ENCODE measurements at regions not wholly inside any gene's neighbourhood (a gene's known extent, or its start where the extent isn't known, plus 50 kb on each side); places are given as distances from the start of the nearest gene placed in this dataset.

DNA sequence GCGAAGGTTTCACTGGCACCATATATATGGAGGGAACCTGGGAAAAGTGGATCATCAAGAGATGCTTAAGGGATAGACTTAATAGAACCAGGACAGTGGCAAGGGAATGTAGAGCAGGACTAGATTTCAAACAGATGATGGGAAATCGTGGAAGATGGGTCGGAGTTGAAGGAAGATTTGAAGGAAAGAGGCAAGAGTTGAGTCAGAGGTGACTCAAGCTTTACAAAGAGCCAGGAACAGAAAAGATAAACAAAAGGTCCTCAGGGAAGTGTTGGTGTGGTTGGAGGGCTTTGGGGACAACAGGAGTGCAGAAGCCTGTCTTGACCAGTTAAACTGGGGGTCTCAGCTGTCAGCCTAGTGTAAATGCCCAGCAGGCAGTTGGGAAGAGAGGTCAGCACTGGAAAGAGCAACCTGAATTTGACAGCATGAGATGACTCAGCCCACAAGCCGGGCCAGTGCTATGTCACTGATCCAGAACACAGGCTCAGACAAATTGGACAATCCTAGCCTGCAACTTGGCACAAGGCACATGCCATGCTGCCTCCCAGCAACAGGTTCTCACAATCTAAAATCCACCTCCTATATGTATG, 230.5 kb downstream of the IDS start:
- no peak for DNase-seq (ENCODE audit: low read depth in 2 of 2)

DNA sequence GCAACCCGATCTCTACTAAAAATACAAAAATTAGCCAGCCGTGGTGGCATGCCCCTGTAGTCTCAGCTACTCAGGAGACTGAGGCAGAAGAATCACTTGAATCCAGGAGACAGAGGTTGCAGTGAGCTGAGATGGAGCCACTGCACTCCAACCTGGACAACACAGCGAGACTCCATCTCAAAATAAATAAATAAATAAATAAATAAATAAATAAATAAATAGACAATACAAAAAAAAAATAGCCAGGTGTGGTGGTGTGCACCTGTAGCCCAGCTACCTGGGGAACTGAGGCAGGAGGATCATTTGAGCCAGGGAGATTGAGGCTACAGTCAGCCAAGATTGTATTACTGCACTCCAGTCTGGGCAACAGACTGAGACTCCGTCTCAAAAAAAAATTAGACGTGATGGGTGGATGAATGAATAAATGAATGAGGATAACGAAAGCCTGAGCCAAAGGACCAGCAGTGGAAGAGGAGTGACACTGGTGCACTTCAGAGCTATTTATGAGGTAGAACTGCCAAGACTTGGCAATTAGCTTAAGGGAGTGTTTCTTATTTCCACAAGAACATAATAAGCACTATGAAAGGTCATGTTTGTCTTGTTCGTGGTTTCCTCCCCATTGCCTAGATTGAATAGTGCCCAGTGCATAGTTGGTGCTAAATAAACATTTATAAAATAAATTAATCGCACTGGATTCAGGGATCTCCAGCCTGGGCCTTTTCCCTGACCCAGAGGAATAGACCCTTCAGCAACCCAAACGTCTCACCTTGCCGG, 232.2 kb downstream of the IDS start:
- no peak for DNase-seq (ENCODE audit: low read depth in 2 of 2)

DNA sequence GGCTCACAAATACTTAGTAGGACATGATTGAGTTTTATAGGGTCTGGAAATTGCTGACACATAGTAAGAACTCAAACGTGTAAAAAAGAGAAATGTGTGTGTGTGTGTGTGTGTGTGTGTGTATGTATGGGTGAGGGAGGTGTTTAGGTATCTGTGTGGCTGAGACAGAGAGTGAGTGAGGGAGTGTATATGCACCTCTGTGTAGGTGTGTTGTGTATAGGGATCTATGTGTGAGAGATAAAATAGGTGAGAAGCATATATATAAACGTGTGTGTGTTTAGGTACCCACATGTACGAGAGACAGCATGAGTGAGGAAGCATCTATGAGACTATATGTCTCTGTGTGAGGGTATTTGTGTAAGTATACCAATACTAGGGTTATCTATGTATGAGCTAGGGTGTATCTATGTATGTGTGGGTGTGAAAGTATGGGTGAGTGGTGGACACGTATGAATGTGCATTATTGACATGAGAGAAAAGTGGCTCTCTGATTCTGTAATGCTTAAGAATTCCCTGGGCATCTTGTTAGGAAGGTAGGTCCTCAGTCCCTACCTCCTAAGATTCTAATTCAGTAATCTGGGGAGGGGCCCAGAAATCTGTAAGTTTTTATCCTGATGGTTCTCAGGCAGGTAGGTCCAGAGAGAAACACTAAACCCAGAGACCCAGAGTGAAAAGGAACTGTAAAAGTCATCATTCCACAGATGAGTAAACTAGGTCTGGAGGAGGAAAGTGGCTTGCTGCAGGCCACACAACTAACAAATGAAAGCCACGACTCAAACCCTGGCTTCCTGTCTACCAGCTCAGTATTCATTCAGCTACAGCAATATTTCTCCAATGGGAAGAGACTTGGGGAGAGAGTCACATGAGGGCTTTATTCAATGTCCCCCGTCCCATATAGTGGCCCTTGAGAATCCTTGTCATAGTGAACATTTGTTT, 237.0 kb downstream of the IDS start:
- DNase-seq (ENCODE audit: low read depth in 2 of 2), result no peak

DNA sequence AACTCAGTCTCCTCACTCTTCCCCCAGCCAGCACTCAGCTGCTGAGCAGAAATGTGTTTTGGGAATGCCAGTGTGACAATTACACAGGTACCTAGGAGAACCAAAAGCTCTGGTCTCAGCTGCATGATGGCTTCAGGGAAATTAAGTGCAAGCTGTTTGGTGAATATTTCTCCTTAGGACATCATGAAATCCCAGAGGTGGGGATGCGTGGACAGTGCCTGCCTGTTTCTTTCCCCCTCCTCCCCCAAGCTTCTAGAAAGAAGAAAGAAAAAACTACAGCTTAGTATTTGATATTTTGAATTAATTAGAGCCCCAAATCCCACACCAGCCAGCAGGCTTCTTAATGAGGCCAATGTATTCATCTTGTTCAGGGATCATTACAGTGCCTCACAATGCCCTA, 243.0 kb downstream of the IDS start:
- DNase-seq (ENCODE audit: low read depth in 2 of 2), result no peak

DNA sequence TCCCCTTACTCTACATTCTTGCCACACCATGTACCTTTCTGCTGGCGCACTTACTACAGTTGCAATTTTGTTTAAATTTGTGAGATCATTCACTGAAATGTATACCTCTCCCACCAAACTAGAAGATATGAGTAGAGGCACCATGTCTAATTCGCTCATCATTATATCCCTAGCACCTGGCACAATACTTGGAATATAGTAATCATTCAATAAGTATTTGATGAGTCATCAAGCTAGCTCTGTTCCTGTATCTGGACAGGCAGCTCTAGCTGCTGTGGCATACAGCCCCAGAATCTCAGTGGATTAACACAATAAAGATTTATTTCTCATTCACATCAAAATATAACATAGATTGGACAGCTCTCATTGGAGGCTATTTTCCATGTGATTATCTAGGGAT, 245.9 kb downstream of the IDS start:
- DNase-seq (ENCODE audit: low read depth in 2 of 2), result no peak

DNA sequence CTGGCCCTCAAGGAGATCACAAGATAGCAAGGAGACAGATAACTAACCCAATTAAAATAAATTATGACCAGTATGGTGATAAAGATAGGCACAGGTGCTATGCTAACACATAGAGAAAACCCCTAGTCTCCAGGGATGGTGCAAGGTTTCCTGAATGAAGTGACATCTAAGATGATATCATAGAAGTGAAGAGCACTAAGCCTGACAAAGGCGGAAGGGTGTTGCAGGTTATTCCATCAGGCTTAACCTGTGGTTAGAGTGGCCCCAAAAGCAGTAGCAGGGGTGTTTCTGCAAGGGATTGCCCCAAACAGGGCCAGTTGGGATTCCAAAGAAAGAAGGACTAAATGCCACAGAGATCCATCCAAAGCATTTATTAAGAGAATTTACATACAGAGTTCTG, 249.2 kb downstream of the IDS start:
- DNase-seq (ENCODE audit: low read depth in 2 of 2), result no peak

DNA sequence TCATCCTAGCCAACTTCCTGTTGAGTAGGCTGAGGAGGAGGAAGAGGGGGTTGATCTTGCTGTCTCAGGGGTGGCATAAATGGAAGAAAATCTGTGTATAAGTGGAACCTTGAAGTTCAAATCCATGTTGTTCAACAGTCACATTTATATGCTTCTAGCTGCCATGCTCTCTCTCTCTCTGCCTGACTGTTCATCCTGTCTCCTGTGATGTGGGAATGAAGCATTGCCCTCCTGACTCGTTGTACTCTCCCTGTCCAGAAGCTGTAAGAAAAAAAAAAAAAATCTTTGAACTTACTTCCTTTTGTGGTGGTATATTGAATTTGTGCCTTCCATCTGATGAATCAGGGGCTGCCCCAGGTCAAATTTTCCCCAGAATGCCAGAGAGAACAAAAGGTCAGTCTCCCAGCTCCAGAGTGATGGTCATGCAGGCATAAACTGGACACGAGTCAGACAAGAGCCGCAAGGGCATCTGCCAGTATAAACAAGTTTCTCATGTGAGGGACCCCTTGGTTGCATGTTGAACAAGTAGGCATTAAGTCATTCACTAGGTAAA, 257.0 kb downstream of the IDS start:
- DNase-seq (ENCODE audit: low read depth in 2 of 2), result no peak

DNA sequence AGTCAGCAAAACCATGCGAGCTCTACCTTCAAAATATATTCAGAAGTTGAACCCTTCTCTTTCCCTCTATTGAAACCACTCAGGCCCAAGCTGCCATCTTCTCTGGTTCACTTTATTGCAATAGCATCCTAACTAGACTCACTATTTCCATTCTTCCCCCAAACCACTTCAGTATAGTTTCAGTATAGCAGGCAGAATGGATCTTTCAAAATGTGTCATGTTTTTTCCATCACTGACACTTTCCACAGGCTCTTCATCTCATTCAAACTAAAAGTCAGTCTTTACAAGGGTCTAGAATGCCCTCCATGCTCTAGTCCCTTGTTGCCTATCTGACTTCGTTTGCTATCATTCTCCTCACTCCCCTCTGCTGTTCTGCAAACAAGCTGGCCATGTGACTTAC, 274.4 kb downstream of the IDS start:
- DNase-seq (ENCODE audit: low read depth in 2 of 2), result no peak

DNA sequence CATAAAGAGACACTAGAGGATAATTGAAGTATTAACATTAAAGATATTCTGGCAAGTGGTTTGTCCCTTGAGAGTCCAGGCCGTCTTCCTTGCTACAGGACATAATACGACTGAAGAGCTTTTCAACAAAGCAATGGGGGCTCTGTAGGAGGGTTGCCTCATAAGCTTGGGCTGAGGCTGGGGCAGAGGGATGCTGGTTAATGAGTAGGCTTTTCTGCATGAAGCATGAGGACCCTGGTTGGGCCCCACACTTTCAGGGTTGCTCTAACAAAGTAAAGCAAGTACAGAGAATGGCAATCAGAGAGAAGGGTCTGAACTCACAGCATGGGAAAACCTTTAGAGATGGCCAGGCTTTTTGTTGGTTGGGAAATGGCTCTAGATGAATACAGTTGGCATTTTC, 281.3 kb downstream of the IDS start:
- no peak for DNase-seq (ENCODE audit: low read depth in 2 of 2)

DNA sequence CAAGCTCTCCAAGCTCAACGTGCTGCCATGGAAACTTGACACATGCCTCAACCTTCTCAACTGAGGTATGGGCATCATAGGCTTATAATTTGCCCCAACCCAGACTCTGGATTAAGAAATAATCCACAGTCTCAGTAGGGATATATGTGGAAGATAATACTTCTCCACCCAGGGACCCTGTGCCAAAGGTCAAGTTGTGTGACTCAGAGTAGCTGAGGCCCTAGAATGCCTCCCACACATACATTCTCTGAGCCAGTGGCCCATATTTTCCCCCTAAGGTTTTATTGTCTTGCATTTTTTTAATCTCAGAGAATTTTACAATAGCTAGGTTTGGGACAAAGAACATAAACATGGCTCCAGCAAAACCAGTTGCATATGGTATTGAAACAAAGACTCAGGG, 283.1 kb downstream of the IDS start:
- no peak for DNase-seq (ENCODE audit: low read depth in 2 of 2)

DNA sequence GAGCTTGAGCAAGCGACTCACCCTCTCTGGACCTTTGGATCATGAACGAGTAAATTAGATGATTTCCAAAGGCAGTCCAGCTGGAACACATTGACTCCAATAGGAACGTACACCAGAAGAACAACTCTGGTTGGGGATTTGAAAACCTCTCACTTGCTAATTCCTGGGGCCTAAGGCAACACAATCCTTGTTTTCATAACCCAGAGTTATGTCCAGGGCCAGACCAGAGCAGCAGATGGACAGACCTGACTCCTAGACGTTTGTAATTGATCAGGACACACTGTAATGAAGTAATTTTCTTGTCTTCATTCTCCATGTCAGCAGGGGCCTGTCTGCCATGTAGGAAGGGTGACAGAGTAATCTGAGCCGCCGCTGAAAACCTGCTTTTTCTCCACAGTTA, 283.9 kb downstream of the IDS start:
- no peak for DNase-seq (ENCODE audit: low read depth in 2 of 2)

DNA sequence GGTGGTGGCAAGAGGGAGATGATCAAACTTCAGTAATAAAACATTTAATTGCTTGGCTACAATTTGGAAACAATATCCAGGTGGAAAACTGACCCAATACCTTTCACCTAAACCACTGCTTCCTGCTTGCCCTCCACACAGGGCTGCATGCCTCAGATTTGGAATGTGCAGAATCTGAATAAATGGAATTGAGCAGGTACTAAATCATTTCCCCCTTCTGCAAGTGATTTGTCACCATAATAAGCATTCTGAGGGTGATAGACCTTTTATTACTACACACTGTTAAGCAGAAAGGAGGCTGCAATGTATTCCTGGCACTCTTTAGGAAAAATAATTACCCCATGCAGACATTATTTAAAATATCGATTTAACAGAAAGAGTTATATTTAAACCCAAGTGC, 291.8 kb downstream of the IDS start:
- DNase-seq (ENCODE audit: low read depth in 2 of 2), result no peak

DNA sequence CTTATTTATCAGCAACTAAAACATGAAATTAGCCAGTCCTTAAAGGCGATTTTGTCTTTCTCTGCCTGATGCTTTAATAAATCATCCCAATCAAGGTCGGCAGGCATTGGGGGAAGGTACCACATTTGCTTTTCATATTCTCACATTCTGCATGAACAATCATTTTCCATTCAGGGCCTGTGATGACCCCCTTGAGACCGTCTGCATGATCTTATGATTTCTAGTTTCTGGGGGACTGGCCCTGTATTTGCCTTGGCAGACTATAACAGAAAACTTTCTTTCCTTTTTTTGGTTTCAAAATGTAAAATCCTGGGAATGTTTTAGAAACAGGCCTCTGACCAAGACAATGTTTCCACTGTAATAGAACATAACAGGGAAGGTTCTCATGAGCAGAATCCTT, 296.8 kb downstream of the IDS start:
- no peak for DNase-seq (ENCODE audit: low read depth in 2 of 2)

DNA sequence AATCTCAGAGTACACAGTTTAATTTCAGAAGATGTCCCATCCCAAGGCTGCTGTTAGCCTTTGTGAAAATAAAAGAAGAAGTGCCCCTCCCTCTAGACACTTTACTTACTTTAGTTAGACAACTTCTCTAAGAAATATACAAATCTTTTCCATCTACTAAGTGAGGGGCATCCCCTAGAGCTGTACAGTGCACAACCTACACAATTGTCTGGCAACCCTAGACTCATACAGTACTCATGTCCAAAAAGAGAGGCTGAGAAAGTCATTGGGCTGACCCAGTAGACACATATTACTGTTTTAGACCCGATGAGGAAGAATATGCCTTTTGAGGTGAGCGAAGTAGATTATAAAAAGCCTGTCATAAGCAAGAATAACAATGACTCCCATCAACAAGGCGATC, 297.6 kb downstream of the IDS start:
- no peak for DNase-seq (ENCODE audit: low read depth in 2 of 2)

DNA sequence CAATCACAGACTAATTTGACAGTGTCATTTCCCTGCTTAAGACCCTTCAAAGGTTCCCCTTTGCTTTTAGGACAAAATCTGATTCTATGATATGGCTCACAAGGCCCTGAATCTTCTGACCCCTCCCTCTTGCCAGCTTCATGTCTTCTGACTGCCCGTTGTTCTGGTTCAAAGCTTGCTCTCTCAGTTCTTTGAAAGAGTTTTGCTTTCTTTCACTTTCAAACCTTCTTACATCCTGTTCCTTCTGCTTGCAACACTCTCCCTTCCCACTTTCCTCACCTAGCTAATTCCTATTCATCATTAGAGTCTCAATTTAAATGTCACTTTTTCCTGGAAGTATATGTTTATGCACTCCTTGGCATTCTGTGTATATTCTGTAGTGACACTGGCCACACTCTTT, 299.2 kb downstream of the IDS start:
- DNase-seq (ENCODE audit: low read depth in 2 of 2), result no peak

DNA sequence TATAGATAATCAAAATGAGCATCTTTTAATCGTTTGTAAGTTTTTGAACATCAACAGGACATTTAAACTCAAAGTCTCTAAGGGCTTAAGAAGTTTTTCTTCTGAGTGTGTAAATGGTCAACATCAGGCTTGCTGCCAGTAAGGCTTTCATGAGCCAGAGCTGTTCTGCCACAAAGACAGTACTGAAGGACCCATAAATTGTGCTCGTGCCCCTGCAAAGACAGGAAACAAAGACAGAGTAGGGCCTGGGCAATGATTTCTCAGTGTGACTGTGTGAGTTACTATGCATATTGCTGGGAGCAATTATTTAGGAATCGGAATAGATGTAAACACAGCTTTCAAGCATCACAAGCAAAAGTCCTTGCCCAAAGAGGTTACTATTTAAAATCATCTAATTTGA, 300.0 kb downstream of the IDS start:
- DNase-seq (ENCODE audit: low read depth in 2 of 2), result no peak

DNA sequence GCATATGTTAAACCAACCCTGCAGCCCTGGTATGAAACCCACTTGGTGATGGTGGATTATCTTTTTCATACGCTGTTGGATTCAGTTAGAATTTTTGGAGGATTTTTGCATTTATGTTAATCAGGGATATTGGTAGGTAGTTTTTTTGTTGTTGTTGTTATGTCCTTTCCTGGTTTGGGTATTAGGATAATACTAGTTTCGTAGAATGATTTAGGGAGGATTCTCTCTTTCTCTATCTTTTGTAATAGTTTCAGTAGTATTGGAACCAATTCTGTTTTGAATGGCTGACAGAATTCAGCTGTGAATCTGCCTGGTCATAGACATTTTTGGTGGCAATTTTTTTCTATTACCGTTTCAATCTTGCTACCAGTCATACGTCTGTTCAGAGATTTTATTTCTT, 305.4 kb downstream of the IDS start:
- DNase-seq (ENCODE audit: low read depth in 2 of 2), result no peak

DNA sequence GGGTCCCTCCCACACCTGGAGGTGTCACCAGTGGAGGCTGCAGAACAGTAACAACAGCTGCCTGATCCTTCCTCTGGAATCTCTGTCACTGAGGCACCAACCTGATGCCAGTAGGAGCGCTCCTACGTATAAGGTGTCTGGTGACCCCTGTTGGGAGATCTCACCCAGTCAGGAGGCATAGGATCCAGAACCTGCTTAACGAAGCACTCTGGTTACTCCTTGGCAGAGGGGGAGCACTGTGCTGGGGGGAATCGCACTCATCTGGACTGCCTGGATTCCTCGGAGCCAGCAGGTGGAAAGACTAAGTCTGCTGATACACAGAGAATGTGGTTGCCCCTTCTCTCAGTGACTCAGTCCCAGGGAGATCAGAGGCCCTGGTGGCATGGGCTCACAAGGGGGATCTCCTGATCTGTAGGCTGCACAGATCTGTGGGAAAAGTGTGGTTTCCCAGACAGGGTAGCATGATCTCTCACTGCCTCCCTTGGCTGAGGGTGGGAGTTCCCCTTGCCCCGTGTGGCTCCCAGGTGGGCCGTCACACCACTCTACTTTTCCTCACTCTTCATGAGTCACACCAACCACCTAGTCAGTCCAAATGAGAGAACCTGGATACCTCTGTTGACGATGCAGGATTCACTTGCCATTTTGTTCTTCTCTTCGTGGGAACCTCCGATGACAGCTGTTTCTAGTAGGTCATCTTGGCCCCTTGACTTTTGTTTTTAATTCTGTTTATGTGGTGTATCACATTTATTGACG, 305.9 kb downstream of the IDS start:
- no peak for DNase-seq (ENCODE audit: low read depth in 2 of 2)

DNA sequence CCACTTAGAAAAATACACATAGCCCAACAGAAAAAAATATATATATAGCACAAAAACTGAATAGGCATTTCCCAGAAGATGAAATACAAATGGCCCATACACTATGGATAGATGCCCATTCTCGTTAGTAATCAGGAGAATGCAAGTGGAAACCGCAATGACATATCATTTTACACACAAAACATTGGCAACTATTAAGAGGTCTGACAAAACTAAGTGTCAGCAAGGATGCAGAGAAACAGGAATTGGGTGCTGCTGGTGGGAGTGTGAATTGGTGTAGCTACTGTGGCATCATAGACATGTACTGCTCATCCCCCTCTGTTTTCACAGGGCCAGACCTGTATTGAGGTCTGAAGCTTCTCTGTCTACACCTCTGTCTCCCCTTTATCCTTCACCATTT, 320.0 kb downstream of the IDS start:
- DNase-seq (ENCODE audit: low read depth in 2 of 2), result no peak

DNA sequence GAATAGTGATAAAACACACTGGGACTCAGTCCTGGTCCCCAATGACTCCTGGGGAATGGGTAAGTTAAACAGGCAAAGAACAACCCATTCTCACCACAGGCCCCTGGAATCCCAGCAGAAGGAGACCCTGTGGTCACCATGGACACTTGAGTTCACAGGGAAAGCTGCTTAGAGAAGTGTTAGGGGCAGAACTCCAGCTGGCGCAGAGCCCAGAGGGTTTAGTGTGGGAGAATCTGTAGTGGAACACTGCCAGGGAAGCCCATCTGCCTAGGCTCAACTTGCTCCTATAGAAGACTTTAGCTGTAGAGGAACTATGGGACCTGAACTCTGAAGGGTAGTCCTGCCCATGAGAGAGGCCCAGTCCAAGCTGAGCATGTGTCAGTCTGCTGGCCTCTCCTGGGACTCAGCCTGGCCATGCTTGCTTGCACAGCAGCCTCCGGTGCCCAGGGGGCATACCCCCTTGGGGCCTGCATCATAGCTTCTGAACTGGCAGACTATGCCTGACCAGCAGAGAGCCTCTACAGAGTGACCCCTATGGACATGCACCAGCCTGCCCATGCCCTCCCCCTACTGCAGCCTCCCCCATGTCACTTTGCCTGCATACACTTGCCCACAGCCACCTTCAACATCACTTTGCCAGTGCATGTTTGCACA, 343.5 kb downstream of the IDS start:
- no peak for DNase-seq (ENCODE audit: low read depth in 2 of 2)

DNA sequence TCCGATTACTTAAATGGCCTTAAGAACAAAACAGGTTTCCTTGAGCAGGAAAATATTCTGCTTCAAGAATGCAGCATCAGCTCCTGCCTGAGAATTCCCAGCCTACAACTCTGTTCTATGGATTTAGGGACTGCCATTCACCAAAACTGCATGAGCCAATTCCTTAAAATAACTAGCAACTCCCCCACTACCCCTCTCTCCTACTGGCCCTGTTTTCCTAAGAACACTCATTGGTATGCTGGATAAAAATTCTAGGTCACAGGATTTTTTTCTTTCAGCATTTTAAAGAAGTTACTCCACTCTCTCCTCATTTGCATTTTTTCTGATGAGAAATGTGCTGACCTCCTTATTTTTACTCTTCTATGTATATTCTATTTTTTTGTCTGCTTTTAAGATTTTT, 347.1 kb downstream of the IDS start:
- no peak for DNase-seq (ENCODE audit: low read depth in 2 of 2)
